GM19372 (cell line): ENCODE measurements at regions not wholly inside any gene's neighbourhood (a gene's known extent, or its start where the extent isn't known, plus 50 kb on each side); places are given as distances from the start of the nearest gene placed in this dataset.

Experiments
- ATAC-seq: cut with Tn5 transposase; IDR thresholded peaks from one replicate; pipeline ENCODE4 v1.9.1; 2021; ENCODE audit warnings: mild to moderate bottlenecking, low read depth, moderate library complexity; ENCODE audit not compliant: unreplicated experiment

DNA sequence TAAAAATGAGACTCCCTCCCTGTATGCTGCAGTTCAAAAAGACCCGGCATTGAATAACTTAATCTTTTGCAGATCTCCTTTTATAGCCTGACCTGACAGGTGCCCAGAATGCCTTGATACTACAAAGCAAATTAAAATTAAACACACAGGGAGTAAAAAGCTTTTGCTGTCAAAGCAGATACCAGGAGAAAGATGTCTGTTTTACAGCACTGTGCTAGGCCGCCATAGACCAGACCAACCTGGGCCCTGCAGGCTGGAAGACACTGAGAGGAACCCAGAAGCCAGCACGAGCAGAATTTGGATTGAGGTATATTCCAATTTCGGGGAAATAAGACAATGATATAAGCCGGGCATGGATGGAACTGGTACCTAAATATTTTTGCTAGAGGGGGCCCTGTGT lies 602.8 kb upstream of the SOX11 start:
- ATAC-seq: no peak

GRCh38 chr2:5093056-5093455 lies 599.1 kb upstream of the SOX11 start:
- no peak for ATAC-seq

GRCh38 chr2:5093518-5093917 lies 598.7 kb upstream of the SOX11 start:
- ATAC-seq: no peak

DNA sequence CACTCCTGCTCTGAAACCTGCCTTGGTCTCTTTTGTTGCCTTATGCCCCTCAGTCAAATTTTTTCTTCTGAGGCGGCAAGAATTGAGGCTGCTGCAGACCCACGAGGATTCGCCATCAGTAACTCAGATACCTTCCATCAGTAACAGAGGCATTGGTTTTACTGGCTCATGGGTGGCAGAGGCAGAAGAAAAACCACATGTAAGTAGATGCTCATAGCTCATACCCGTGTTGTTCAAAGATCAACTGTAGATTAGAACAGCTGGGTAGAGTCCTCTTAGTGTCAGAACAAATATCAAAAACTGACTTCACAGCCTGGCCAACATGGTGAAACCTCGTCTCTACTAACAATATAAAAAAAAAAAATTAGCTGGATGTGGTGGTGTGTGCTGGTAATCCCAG lies 598.0 kb upstream of the SOX11 start:
- ATAC-seq: no peak

- no peak for ATAC-seq
These were observed 593.9 kb upstream of the SOX11 start for GRCh38 chr2:5098286-5098685.

GRCh38 chr2:5102823-5103222 lies 589.4 kb upstream of the SOX11 start:
- no peak for ATAC-seq

GRCh38 chr2:5111581-5111980 lies 580.6 kb upstream of the SOX11 start:
- ATAC-seq: no peak

GRCh38 chr2:5119046-5119445 lies 573.1 kb upstream of the SOX11 start:
- ATAC-seq: no peak

- no peak for ATAC-seq
These were observed 571.1 kb upstream of the SOX11 start for GRCh38 chr2:5121121-5121520.

DNA sequence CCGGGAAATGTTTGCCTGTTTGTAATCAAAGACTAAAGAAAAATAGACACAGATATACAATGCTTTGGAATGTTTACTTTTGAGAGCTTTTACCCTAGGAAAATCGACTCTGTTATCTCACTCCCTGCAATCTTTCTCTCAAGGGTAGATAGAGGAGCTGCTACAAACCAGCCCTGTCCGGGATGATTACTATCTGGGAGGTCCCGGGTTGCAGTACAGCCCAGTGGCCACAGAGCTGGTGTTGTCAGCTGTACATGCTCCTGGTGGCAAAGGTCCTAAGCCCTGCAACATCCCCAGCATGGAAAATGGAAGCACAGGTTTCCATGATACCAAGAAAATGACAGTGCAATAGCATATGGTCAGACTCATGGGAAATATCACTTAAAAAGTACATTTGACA lies 570.5 kb upstream of the SOX11 start:
- no peak for ATAC-seq

GRCh38 chr2:5123582-5124196 lies 568.5 kb upstream of the SOX11 start:
- no peak for ATAC-seq

GRCh38 chr2:5125017-5125730 lies 567.0 kb upstream of the SOX11 start:
- ATAC-seq: no peak

- ATAC-seq: no peak
These were observed 559.9 kb upstream of the SOX11 start for GRCh38 chr2:5132281-5132680.

DNA sequence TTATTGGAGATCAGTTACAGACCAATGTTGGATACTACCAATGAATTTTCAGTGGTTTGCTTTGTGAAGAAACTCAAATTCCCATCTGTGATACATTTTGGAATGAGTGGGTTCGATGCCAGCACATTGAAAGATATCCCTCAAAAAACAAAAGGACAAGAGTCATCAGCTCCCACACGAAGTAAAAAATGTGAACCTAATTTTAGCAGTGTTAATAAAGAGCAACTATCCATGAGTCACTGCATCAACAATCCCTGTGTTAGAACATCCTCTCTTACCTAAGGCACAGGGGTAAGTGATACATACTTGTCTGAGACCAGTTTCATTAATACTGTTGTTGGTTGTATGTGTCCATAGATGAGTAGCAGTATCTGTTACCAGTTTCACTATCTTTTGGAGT lies 551.8 kb upstream of the SOX11 start:
- no peak for ATAC-seq

DNA sequence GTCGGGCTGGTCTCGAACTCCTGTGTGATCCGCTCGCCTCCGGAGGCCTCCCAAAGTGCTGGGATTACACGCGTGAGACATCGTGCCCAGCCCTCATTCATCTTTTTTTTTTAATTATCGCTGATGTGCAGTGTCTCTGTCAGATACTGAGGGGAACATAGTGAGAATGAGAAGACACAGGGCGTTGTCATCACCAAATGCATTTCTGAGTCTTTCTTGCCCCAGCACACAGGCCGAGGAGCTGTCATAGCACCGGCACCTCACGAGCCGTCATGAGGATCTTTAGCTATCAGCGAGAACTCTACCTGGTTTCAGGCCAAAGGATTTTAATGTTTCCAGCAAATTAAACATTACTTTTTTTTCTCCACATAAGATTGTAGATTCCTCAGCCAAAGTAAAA lies 548.0 kb upstream of the SOX11 start:
- ATAC-seq: no peak

- ATAC-seq: no peak
These were observed 547.1 kb upstream of the SOX11 start for GRCh38 chr2:5145053-5145452.

DNA sequence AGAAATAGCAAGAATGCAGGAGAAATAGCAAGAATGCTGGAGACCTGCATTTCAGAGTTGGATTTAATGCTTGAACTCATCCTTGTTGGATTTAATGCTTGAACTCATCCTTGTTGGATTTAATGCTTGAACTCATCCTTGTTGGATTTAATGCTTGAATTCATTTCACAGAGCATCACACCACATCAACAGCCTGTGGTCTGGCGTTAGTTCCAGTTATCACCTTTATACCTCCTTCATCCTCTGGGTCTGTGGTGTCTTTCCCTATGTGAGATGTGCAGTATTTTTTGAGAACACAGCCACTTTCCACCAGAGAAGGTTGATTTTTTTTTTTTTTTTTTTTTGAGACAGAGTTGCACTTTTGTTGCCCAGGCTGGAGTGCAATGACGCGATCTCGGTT lies 546.4 kb upstream of the SOX11 start:
- no peak for ATAC-seq

DNA sequence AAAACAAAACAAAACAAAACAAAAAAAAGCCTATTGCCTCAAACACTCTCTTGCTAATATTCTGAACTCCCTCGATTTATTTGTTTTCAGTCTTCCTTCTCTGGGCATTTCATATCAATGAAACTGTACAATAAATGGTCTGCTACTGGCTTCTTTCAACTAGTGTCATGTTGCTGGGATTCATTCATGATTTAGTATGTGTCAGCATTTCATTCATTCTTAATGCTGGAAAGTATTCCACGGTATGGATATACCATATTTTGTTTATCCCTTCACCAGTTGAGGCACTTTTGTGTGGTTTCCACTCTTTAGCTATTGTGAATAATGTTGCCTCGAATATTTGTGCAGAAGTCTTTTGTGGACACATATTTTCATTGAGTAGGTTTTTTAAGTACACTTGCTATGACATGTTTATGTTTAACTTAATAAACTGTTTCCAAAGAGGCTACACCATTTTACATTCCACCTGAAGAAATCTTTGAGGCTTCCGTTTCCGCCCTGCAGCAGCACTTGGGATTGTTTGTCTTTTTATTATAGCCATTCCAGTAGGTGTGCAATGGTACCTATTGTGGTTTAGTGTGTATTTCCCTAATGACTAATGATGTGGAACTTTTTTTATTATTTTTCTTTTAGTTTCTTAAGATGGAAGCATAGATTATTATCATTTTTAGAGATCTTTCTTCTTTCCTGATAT lies 543.6 kb upstream of the SOX11 start:
- no peak for ATAC-seq

GRCh38 chr2:5150871-5151270 lies 541.3 kb upstream of the SOX11 start:
- ATAC-seq: no peak

- ATAC-seq: no peak
These were observed 527.2 kb upstream of the SOX11 start for GRCh38 chr2:5164776-5165525.

- ATAC-seq: no peak
These were observed 519.3 kb upstream of the SOX11 start for GRCh38 chr2:5172923-5173322.
